HFF-Myc (cell line): ENCODE measurements at regions not wholly inside any gene's neighbourhood (a gene's known extent, or its start where the extent isn't known, plus 50 kb on each side); places are given as distances from the start of the nearest gene placed in this dataset.

Source experiments
- DNase-seq: peaks from one replicate; pipeline ENCODE4 v3.0.0-alpha.2; 2011; ENCODE audit warnings: low read depth; ENCODE audit errors: extremely low read depth
- H3K4me3 ChIP-seq: replicated peaks from 2 replicates; pipeline ENCODE4 v1.5.1; 2011; ENCODE audit warnings: low read depth, mild to moderate bottlenecking, control low read depth, low read length
- TF ChIP-seq, protein P1 (sequence below): IDR thresholded peaks from 2 replicates; pipeline ENCODE4 v1.5.1; 2012; ENCODE audit warnings: mild to moderate bottlenecking, low read depth, low read length, control low read depth; ENCODE audit errors: missing control alignments

DNA sequence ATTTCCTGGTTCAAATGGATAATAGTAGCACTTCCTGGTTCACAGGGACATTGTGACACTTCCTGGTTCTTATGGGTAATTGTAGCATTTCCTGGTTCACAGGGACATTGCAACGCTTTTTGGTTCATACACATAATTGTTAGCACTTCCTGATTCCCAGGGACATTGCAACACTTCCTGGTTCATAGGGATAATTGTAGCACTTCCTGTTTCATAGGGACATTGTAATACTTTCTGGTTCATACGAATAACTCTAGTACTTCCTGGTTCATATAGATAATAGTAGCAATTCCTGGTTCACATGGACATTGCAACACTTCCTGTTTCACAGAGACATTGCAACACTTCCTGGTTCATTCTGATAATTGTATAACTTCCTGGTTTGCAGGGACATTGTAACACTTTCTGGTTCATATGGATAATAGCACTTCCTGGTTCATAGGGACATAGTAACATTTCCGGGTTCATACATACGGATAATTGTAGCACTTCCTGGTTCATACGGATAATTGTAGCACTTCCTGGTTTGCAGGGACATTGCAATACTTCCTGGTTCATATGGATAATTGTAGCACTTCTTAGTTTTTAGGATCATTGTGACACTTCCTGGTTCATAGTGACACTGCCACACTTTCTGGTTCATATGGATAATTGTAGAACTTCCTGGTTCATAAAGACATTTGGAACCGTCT, 61.6 kb upstream of the CD99 start:
- no peak for DNase-seq
- TF ChIP-seq, protein P1, sequence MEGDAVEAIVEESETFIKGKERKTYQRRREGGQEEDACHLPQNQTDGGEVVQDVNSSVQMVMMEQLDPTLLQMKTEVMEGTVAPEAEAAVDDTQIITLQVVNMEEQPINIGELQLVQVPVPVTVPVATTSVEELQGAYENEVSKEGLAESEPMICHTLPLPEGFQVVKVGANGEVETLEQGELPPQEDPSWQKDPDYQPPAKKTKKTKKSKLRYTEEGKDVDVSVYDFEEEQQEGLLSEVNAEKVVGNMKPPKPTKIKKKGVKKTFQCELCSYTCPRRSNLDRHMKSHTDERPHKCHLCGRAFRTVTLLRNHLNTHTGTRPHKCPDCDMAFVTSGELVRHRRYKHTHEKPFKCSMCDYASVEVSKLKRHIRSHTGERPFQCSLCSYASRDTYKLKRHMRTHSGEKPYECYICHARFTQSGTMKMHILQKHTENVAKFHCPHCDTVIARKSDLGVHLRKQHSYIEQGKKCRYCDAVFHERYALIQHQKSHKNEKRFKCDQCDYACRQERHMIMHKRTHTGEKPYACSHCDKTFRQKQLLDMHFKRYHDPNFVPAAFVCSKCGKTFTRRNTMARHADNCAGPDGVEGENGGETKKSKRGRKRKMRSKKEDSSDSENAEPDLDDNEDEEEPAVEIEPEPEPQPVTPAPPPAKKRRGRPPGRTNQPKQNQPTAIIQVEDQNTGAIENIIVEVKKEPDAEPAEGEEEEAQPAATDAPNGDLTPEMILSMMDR: no peak
- H3K4me3 ChIP-seq: no peak overlapping the region

DNA sequence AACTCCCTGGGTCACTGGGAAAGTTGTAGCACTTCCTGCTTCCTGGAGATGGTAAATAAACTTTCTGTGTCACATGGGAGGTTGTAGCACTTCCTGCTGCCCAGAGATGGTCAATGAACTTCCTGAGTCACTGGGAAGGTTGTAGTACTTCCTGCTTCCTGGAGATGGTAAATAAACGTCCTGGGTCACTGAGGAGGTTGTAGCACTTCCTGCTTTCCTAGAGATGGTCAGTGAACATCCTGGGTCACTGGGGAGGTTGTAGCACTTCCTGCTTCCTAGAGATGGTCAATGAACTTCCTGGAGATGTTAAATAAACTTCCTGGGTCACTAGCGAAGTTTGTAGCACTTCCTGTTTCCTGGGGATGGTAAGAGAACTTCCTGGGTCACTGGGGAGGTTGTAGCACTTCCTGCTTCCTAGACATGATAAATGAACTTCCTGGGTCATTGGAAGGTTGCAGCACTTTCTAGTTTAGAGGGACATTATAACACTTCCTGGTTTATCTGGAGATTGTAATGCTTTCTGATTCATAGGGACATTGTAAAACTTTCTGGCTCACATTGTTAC, 62.3 kb upstream of the CD99 start:
- DNase-seq: no peak
- TF ChIP-seq, protein P1: no peak
- H3K4me3 ChIP-seq: no peak overlapping the region

DNA sequence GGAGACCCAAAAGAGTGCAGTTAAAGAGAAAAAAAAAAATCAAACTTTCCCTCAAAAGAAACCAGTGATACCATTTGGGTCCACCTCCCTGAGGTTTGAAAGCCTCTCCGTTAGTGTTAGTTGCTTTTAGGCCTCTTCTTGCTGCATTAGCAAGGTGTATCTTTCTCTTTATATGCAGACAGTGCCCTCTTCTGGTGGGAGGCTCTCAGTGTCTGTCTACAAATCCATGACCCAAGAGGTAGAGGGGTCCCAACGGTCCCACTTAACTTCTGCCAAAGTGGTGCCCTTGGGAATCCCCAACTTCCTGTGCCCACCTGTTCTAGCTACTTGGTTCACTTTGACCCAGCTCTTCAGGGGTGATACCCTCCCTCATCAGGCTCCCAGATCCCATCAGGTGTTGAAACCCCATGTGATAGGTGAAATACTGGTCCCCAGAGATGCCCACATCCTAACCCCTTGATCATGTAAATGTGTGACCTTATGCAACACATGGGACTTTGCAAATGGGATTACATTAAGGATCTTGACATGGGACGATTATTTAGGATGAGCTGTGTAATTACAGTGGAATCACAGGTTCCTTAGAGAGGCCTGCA, 63.7 kb upstream of the CD99 start:
- DNase-seq: peak; percentile 15
- no peak overlapping the region for H3K4me3 ChIP-seq
- TF ChIP-seq, protein P1: peak; percentile 64

DNA sequence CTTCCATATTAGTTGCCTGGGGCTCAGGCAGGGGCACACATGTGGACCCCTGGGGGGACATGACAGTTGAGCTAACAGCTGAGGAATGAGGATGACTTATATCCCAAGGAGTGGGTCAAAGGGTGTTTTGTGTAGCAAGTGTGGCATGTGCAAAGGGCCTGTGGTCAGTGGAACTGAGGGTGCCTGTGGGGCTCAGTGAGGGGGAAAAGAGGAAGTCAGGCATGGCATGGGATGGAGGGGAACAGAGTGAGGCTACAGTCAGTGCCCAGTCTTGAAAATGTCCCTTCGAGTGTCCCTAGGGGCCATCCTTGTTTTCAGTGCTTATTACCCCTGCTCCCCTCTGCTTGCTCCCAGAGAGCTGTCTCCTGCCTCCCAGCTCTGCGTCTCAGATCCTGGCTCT, 64.3 kb upstream of the CD99 start:
- no peak for DNase-seq
- TF ChIP-seq, protein P1: no peak

DNA sequence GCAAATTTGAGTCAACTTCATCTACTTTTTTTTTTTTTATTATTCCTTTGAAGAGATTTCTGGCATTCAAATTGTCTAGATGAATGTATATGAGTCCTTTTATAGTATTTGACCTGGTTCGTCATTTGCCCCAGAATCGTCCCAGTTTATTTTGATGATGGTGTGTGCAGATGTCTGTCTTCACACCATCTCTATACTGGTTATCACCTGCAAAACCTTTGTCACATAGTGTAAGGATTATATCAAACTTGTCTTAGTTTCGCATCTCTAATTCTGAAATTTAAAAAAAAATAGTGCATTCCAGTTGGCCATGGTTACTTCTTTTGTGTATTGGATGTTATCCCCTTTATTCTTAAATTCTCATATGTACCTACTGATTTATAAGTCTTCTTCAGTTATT, 70.5 kb upstream of the CD99 start:
- H3K4me3 ChIP-seq: no peak overlapping the region
- no peak for DNase-seq
- TF ChIP-seq, protein P1: no peak

More for the DNA sequence above, 64.3 kb upstream of the CD99 start:
- H3K4me3 ChIP-seq: no peak overlapping the region

DNA sequence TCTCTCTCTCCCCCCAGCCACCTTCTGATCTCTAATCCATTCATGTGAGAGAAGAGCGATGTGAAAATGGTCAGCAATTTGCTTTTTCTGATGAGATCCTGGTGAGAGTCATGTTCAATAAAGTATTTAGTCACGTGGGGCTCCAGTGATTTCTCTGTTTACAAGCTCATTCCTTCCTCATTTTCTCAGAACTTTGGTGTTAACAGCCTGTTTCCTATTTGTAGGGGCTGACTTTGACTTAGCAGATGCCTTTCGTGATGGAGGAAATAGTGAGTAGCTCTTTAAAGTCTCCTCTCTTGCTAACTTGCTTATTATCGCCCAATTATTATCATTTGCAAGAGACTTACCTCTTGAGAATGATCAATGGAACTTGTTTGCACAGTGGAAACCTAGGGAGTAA, 72.6 kb upstream of the CD99 start:
- DNase-seq: no peak
- H3K4me3 ChIP-seq: no peak overlapping the region
- TF ChIP-seq, protein P1: no peak
